ENCODE measurements at regions not wholly inside any gene's neighbourhood (a gene's known extent, or its start where the extent isn't known, plus 50 kb on each side); places are given as distances from the start of the nearest gene placed in this dataset.

GRCh38 chr13:73440296-73440895 lies 381.6 kb downstream of the KLF5 start:
- no peaks in the 10 kb centered on the region for H3K36me3 ChIP-seq (ENCODE audit: control insufficient read depth, insufficient read depth, low read length)
- peaks cover 21% of the 10 kb centered on the region for H3K9me3 ChIP-seq (ENCODE audit: control insufficient read depth, insufficient read depth, low read length)
- H3K4me3 ChIP-seq (ENCODE audit: low read depth, low read length), result no peak overlapping the region
- H3K27ac ChIP-seq (ENCODE audit: low read depth, low read length), result no peak overlapping the region
- DNase-seq (ENCODE audit: low read depth in 4 of 6, low spot score in 6 of 6), result no peak
- WGBS (ENCODE audit: insufficient coverage), result 80% methylated on average over 1 of the region's 3 CpGs
- no peaks in the 10 kb centered on the region for H3K27me3 ChIP-seq (ENCODE audit: control insufficient read depth, insufficient read depth, low read length)
- no peaks in the 10 kb centered on the region for H3K4me1 ChIP-seq (ENCODE audit: control insufficient read depth, insufficient read depth, low read length)

- Histone ChIP-seq H3K27me3 (ENCODE audit: control insufficient read depth, insufficient read depth, low read length) (no peaks in the 10 kb centered on the region), H3K27ac (ENCODE audit: low read depth, low read length) (no peak overlapping the region), H3K4me1 (ENCODE audit: control insufficient read depth, insufficient read depth, low read length) (no peaks in the 10 kb centered on the region), H3K4me3 (ENCODE audit: low read depth, low read length) (no peak overlapping the region), H3K36me3 (ENCODE audit: control insufficient read depth, insufficient read depth, low read length) (no peaks in the 10 kb centered on the region), H3K9me3 (ENCODE audit: control insufficient read depth, insufficient read depth, low read length) (peaks cover under 1% of the 10 kb centered on the region)
- DNase-seq (ENCODE audit: low read depth in 4 of 6, low spot score in 6 of 6), result no peak
- WGBS (ENCODE audit: insufficient coverage), result 100% methylated on average over 1 of the region's 2 CpGs
These were observed 375.1 kb downstream of the KLF5 start for GRCh38 chr13:73433890-73434289.

- no peaks in the 10 kb centered on the region for H3K36me3 ChIP-seq (ENCODE audit: control insufficient read depth, insufficient read depth, low read length)
- H3K9me3 ChIP-seq (ENCODE audit: control insufficient read depth, insufficient read depth, low read length), result no peaks in the 10 kb centered on the region
- no peak overlapping the region for H3K27ac ChIP-seq (ENCODE audit: low read depth, low read length)
- WGBS (ENCODE audit: insufficient coverage), result no CpG with 5 or more reads among the region's 1 CpG
- no peaks in the 10 kb centered on the region for H3K27me3 ChIP-seq (ENCODE audit: control insufficient read depth, insufficient read depth, low read length)
- no peaks in the 10 kb centered on the region for H3K4me1 ChIP-seq (ENCODE audit: control insufficient read depth, insufficient read depth, low read length)
- H3K4me3 ChIP-seq (ENCODE audit: low read depth, low read length), result no peak overlapping the region
- no peak for DNase-seq (ENCODE audit: low read depth in 4 of 6, low spot score in 6 of 6)
These were observed 374.7 kb downstream of the KLF5 start for GRCh38 chr13:73433458-73433857.

- no peaks in the 10 kb centered on the region for H3K9me3 ChIP-seq (ENCODE audit: control insufficient read depth, insufficient read depth, low read length)
- H3K4me3 ChIP-seq (ENCODE audit: low read depth, low read length), result no peak overlapping the region
- no peaks in the 10 kb centered on the region for H3K4me1 ChIP-seq (ENCODE audit: control insufficient read depth, insufficient read depth, low read length)
- no CpG with 5 or more reads among the region's 1 CpG for WGBS (ENCODE audit: insufficient coverage)
- no peaks in the 10 kb centered on the region for H3K36me3 ChIP-seq (ENCODE audit: control insufficient read depth, insufficient read depth, low read length)
- H3K27me3 ChIP-seq (ENCODE audit: control insufficient read depth, insufficient read depth, low read length), result no peaks in the 10 kb centered on the region
- DNase-seq (ENCODE audit: low read depth in 4 of 6, low spot score in 6 of 6), result no peak
- H3K27ac ChIP-seq (ENCODE audit: low read depth, low read length), result no peak overlapping the region
These were observed 370.9 kb downstream of the KLF5 start for GRCh38 chr13:73429701-73430100.

- Histone ChIP-seq H3K9me3 (ENCODE audit: control insufficient read depth, insufficient read depth, low read length) (no peaks in the 10 kb centered on the region), H3K4me1 (ENCODE audit: control insufficient read depth, insufficient read depth, low read length) (no peaks in the 10 kb centered on the region), H3K4me3 (ENCODE audit: low read depth, low read length) (no peak overlapping the region), H3K36me3 (ENCODE audit: control insufficient read depth, insufficient read depth, low read length) (no peaks in the 10 kb centered on the region), H3K27ac (ENCODE audit: low read depth, low read length) (no peak overlapping the region), H3K27me3 (ENCODE audit: control insufficient read depth, insufficient read depth, low read length) (no peaks in the 10 kb centered on the region)
- no CpG with 5 or more reads among the region's 1 CpG for WGBS (ENCODE audit: insufficient coverage)
- DNase-seq (ENCODE audit: low read depth in 4 of 6, low spot score in 6 of 6), result no peak
These were observed 369.9 kb downstream of the KLF5 start for GRCh38 chr13:73428706-73429105.

GRCh38 chr13:73428137-73428536 lies 369.3 kb downstream of the KLF5 start:
- no peaks in the 10 kb centered on the region for H3K4me1 ChIP-seq (ENCODE audit: control insufficient read depth, insufficient read depth, low read length)
- no peaks in the 10 kb centered on the region for H3K27me3 ChIP-seq (ENCODE audit: control insufficient read depth, insufficient read depth, low read length)
- H3K36me3 ChIP-seq (ENCODE audit: control insufficient read depth, insufficient read depth, low read length), result no peaks in the 10 kb centered on the region
- H3K27ac ChIP-seq (ENCODE audit: low read depth, low read length), result no peak overlapping the region
- DNase-seq (ENCODE audit: low read depth in 4 of 6, low spot score in 6 of 6), result no peak
- H3K9me3 ChIP-seq (ENCODE audit: control insufficient read depth, insufficient read depth, low read length), result no peaks in the 10 kb centered on the region
- no peak overlapping the region for H3K4me3 ChIP-seq (ENCODE audit: low read depth, low read length)
- 63% methylated on average over 1 of the region's 3 CpGs for WGBS (ENCODE audit: insufficient coverage)

GRCh38 chr13:73422973-73423372 lies 364.2 kb downstream of the KLF5 start:
- Histone ChIP-seq H3K4me3 (ENCODE audit: low read depth, low read length) (no peak overlapping the region), H3K9me3 (ENCODE audit: control insufficient read depth, insufficient read depth, low read length) (no peaks in the 10 kb centered on the region), H3K4me1 (ENCODE audit: control insufficient read depth, insufficient read depth, low read length) (no peaks in the 10 kb centered on the region), H3K27ac (ENCODE audit: low read depth, low read length) (no peak overlapping the region), H3K36me3 (ENCODE audit: control insufficient read depth, insufficient read depth, low read length) (no peaks in the 10 kb centered on the region), H3K27me3 (ENCODE audit: control insufficient read depth, insufficient read depth, low read length) (no peaks in the 10 kb centered on the region)
- no CpG with 5 or more reads among the region's 2 CpGs for WGBS (ENCODE audit: insufficient coverage)
- no peak for DNase-seq (ENCODE audit: low read depth in 4 of 6, low spot score in 6 of 6)

- Histone ChIP-seq H3K4me1 (ENCODE audit: control insufficient read depth, insufficient read depth, low read length) (no peaks in the 10 kb centered on the region), H3K36me3 (ENCODE audit: control insufficient read depth, insufficient read depth, low read length) (no peaks in the 10 kb centered on the region), H3K4me3 (ENCODE audit: low read depth, low read length) (no peak overlapping the region), H3K27me3 (ENCODE audit: control insufficient read depth, insufficient read depth, low read length) (no peaks in the 10 kb centered on the region), H3K27ac (ENCODE audit: low read depth, low read length) (no peak overlapping the region), H3K9me3 (ENCODE audit: control insufficient read depth, insufficient read depth, low read length) (no peaks in the 10 kb centered on the region)
- WGBS (ENCODE audit: insufficient coverage), result no CpG with 5 or more reads among the region's 7 CpGs
- no peak for DNase-seq (ENCODE audit: low read depth in 4 of 6, low spot score in 6 of 6)
These were observed 362.6 kb downstream of the KLF5 start for GRCh38 chr13:73421310-73421912.

GRCh38 chr13:73419186-73419585 lies 360.4 kb downstream of the KLF5 start:
- no peaks in the 10 kb centered on the region for H3K9me3 ChIP-seq (ENCODE audit: control insufficient read depth, insufficient read depth, low read length)
- H3K4me1 ChIP-seq (ENCODE audit: control insufficient read depth, insufficient read depth, low read length), result no peaks in the 10 kb centered on the region
- no CpG with 5 or more reads among the region's 1 CpG for WGBS (ENCODE audit: insufficient coverage)
- H3K4me3 ChIP-seq (ENCODE audit: low read depth, low read length), result no peak overlapping the region
- no peak for DNase-seq (ENCODE audit: low read depth in 4 of 6, low spot score in 6 of 6)
- H3K36me3 ChIP-seq (ENCODE audit: control insufficient read depth, insufficient read depth, low read length), result no peaks in the 10 kb centered on the region
- H3K27me3 ChIP-seq (ENCODE audit: control insufficient read depth, insufficient read depth, low read length), result no peaks in the 10 kb centered on the region
- no peak overlapping the region for H3K27ac ChIP-seq (ENCODE audit: low read depth, low read length)

- Histone ChIP-seq H3K4me1 (ENCODE audit: control insufficient read depth, insufficient read depth, low read length) (no peaks in the 10 kb centered on the region), H3K4me3 (ENCODE audit: low read depth, low read length) (no peak overlapping the region), H3K27ac (ENCODE audit: low read depth, low read length) (no peak overlapping the region), H3K9me3 (ENCODE audit: control insufficient read depth, insufficient read depth, low read length) (no peaks in the 10 kb centered on the region), H3K36me3 (ENCODE audit: control insufficient read depth, insufficient read depth, low read length) (no peaks in the 10 kb centered on the region), H3K27me3 (ENCODE audit: control insufficient read depth, insufficient read depth, low read length) (no peaks in the 10 kb centered on the region)
- DNase-seq (ENCODE audit: low read depth in 4 of 6, low spot score in 6 of 6), result no peak
- 96% methylated on average over 7 of the region's 13 CpGs for whole genome bisulfite sequencing (ENCODE audit: insufficient coverage)
These were observed 358.3 kb downstream of the KLF5 start for GRCh38 chr13:73417012-73417615.

All from spinal cord (tissue), 9 donors.